NCI-H2029 (cell line): ENCODE measurements at regions not wholly inside any gene's neighbourhood (a gene's known extent, or its start where the extent isn't known, plus 50 kb on each side); places are given as distances from the start of the nearest gene placed in this dataset.

Experiments used
- DNase-seq: peaks from one replicate; lab custom pipeline; 2025; lab: John Stamatoyannopoulos, UW

DNA sequence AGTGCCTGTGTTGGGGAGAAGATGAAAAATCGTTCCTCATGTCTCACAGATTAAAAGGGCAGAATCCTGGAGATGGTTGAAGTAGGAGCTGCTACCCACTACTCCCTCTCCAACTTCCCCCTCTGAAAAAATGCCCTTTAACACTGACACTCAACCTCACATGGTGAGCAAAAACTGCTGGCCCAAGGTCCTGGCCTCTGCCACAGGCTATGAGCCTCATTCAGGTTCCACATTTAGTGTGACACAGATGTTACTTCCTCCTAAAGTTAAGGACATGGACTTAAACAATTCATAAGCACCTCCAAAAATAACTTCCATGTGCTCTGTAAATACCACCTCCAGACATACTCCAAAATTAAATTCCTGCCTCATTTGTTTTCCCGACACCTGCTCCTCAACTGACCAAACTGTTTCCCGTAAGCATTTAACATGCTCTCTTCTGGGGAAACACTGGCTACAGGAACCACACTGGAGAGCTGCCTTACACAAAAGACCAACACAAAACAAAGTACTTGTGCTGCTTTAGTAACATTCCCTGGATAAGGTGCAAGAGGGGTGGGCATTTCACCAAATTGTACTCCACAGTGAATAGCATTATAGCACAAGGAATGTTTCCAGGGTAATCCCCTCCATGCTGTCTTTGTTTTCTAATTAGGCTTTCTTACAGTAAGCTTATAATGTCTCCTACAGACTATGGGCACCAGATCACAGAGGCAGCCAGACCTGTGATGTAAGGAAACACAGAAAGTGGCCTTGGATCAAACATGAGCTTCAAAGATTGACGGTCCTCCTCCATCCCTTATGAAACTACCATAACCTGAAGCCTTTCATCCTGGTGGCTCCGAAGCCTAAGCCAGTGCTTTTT lies 57.0 kb downstream of the PHLDA1 start:
- peak; percentile 81 for DNase-seq

DNA sequence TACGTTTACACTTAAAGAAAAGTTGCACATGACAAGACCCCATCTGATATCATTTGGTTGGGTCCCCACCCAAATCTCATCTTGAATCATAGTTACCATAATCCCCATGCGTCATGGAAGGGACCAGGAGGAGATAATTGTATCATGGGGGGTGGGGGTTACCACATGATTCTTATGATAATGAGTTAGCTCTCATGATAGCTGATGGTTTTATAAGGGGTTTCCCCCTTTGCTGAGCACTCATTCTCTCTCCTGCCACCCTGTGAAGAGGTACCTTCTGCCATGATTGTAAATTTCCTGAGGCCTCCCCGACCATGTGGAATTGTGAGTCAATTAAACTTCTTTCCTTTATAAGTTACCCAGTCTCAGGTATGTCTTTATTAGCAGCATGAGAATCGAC lies 60.3 kb downstream of the PHLDA1 start:
- no peak for DNase-seq

DNA sequence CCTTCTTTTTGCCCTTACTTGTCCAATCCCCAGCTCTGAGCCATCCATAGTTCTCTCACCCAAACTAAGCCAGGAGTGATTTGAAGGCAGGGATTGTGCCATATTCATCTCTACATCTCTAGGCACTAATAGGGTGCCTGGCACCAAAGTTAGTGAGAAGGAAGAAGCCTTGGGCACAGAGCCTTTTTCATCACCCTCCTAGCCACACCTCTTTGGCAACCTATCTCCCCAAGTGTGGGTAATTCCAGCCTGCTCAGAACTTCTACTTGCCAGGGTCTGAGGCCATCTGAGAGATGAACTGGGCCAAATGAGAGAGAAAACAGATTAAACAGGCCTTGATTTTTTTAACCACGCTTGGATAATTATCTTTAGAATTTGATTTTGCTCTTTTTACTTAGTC lies 61.3 kb downstream of the PHLDA1 start:
- no peak for DNase-seq

DNA sequence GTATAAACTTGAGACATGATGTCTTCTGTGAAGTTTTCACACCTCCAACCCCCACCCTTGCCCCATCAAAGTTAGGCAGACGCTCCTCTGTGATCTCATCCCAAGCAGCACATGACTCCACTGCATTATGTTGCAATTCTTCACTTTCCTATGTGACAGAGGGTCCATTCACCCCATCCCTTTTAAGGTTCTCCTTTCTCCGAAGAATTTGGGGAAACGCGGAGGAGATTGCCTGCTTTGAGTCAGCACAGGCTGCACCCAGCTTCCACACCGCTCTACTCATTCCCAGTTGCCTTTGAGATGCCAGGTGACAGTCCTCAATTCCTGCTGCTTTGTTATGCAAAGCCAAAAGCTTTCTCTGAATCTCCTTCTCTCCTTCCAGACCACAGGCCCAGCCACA lies 61.8 kb downstream of the PHLDA1 start:
- no peak for DNase-seq

DNA sequence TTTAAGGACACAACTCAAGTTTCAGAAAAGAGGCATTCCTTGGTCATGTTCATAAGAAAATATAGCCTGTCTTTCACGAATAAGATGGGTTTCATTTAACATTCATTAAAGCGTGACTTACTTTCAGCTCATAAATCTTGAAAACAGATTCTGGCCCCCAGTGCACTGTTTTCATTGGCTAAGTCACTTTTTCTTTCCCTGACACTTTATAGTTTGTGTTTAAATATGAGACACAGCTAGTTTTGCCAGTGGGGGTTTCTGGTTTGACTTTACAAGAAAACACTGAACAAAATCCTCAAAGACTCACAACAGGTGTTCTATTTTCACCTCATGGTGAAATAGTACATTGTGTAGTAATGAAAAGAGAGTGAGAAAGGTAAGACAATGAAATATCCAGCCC lies 65.9 kb downstream of the PHLDA1 start:
- no peak for DNase-seq

DNA sequence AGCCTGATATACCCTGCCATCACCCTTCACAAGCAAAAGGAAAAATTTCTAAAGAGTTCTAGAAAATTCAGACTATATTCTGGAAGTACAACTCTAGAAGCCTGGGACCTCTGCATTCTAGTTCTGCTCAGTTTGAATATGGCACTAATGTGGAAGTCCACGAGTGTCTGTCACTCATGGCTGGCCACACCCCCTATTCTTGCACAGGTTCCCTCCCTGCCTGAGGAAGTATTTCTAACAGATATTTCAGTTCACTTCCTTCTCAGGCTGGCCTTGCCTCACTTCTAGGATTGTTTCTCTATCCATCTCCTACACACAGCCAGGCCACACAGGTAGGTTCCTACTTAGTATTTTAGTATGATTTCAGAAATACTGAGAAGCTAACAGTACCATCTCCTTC lies 67.4 kb downstream of the PHLDA1 start:
- DNase-seq, result no peak

DNA sequence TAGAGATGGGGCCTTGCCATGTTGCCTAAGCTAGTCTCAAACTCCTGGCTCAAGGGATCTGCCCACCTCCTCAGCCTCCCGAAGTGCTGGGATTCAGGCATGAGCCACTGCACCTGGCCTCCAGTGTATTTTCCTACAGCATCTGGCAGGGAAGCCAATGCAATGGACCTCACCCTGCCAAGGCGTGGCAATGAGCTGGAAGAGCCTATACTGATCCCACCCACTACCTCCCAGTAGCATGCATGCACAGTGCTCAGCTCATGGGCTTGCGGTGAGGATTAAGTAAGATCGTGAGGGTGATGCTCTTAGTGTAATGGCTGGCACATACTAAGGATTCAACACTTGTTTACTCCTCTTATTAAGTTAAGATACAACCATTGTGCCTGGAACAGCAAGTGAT lies 69.7 kb downstream of the PHLDA1 start:
- DNase-seq, result no peak

DNA sequence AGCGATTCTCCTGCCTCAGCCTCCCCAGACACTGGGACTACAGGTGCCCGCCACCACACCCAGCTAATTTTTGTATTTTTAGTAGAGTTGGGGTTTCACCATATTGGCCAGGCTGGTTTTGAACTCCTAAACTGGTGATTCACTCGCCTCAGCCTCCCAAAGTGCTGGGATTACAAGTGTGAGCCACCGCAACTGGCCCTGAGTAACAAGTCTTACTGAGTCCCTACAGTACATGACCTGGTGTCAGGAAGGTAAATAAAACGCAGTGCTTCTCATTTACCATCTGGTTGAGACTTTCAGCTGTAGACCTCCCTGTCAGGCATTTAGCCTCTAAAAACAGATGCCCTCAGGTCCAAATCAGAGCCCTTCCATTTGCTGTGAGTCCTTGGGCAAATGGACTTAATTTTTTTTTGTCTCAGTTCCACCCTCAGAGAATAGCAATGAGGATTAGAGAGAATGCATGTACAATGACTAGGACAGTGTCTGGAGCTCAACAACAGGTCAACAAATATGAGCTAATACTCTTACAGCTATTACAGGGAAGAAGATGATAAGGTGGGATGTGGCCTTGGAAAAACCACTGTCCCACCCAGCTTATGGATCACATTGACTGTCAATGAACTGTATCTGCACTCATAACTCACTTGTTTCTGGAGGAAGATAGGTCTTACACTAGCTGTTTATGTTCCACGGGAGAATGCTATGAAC lies 70.5 kb downstream of the PHLDA1 start:
- DNase-seq, result no peak

DNA sequence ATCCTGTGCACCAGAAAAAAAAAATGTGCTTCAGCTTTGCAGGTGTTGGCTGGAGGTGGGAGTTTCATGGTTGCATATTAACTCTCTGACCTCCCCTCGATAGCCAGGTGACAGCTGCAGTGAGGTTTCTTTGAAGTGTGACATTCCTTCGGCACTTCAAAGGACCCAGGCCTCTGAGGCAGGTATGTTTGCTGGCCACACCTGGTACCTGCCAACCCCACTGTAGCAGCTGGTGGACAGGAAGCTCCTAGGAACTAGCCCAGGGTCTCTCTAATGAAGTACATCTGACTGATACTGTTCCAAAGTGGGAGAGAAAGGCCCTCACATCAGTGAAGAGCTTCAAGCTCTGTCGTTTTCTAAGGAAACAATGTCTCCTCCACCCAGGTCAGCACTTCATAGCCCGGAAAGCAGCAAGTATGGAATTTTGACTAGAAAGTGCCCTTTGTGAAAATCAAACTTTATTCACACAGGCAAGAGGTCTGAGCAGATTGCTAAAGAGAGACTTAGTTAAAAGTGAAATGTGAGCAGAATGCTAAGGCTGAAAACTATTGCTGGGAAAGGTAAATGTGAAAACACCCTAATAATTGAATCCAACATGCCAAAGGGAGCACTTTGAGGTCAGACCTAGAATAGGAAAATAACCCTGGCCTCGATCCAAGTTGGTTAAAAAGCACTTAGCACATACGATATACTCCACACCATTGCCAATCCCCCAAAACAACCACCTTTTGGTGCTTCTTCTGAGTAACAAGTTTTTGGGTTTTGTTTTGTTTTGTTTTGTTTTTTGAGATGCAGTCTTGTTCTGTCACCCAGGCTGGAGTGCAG lies 71.3 kb downstream of the PHLDA1 start:
- DNase-seq, result peak; percentile 45

DNA sequence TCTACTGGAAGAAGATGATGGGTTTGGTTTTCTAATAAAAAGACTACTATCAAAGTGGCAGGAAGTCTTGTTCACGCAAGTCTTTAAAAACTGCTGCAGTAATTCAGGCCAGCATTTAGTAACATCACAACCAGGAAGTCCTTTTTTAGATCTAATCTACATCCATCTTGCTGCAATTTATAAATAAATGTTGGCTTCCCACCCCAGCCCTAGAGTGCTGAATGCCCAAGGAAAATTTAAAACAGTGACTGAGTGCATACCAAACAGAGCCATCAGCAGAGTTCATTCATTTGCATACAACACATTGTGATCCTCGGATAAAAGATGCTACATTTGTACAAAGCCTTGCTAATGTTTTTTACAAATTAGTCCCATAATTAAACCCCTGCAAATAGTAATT lies 72.1 kb downstream of the PHLDA1 start:
- DNase-seq, result no peak

DNA sequence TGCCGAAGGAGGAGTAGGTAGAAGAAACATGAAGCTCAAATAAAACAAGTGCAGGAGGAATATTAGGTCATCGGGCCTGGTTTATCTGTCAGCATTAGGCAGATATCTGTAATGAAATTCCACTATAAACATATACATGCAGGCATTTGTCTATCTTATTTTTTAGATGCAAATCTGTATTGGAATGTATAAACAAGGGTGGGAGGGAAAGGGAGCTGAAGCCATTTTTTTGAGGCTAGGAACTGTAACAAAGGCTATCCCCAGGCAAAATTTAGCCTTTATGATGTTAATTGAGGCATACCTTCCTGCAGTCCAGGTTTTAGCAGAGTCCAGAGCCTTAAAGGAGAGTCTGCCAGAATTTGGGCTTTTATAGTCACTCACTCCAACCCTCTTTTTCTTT lies 72.5 kb downstream of the PHLDA1 start:
- DNase-seq, result no peak

DNA sequence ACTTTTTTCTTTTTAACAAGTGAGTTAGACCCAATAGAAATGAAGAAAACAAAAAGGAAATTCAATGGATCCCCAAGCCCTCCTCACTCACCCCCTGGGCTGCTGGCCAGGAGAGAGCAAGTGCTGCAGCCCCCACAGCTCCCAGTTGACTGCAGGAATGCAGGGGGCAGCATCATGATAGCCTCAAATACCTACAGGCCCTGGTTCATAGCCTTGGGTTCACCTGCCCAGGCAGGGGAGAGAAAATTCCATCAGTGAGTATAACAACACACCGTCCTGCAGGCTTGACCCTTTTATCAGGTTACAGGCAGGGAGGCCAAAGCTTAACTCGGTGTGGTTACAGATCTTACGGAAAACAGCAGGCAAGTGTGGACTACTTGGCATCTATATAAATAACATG lies 76.3 kb downstream of the PHLDA1 start:
- no peak for DNase-seq

DNA sequence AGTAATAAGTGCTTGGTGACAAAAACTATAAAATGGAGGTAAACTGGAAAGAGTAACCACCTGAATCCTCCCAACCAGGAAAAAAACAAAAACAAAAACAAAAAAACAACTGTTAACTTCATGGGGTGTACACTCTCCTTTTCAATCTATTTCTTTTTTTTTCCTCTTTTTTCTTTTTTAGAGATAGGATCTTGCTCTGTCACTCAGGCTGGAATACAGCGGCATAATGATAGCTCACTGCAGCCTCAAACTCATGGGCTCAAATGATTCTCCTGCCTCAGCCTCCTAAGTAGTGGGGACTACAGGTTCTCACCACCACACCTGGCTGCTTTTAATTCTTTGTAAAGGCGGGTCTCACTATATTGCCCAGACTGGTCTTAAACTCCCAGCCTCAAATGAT lies 76.8 kb downstream of the PHLDA1 start:
- no peak for DNase-seq

DNA sequence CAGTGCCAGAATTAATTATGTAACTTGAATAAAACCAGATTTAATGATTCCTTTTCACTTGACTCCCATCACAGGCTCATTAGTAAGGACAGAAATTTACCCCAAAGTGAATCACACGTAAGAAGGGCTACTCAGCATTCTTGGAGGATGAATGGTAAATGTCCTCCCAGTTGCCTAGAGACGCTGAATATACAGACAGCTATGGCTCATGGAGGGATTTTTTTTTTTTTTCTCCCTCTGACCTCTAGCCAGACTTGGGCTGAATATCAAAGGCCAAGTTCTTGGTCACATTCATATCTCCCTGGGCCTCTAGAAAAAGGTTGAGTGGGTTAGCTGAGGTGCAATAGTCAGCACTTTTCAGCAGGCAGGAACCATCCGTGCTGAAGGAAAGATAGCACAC lies 77.5 kb downstream of the PHLDA1 start:
- DNase-seq, result no peak

DNA sequence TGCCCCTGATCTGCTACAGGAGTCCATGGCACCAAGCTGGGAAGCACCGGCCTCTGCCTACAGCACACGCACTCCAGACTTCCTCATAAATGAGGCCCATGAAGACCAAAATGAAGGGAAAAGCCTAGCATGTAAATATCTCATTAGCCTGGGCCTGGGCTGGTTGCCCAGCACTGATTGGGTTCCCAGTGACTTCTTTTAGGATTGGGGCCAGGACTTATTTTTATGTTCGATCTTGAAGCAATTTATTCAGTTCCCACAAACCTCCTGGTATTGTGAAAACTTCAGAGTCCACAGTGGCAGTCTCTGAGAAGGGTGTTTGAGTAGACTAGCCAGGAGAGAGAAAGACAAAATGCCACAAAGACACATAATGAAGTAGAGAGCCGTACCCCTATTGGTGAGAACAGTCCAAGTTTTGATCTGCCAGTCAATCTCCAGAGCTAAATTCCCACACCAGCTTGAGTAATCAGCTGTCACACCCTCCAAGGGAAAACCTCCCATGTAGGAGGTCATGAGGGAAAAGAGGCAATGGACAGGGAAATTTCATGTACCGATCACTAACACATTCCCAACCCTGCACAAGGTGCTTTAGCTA lies 78.2 kb downstream of the PHLDA1 start:
- no peak for DNase-seq

DNA sequence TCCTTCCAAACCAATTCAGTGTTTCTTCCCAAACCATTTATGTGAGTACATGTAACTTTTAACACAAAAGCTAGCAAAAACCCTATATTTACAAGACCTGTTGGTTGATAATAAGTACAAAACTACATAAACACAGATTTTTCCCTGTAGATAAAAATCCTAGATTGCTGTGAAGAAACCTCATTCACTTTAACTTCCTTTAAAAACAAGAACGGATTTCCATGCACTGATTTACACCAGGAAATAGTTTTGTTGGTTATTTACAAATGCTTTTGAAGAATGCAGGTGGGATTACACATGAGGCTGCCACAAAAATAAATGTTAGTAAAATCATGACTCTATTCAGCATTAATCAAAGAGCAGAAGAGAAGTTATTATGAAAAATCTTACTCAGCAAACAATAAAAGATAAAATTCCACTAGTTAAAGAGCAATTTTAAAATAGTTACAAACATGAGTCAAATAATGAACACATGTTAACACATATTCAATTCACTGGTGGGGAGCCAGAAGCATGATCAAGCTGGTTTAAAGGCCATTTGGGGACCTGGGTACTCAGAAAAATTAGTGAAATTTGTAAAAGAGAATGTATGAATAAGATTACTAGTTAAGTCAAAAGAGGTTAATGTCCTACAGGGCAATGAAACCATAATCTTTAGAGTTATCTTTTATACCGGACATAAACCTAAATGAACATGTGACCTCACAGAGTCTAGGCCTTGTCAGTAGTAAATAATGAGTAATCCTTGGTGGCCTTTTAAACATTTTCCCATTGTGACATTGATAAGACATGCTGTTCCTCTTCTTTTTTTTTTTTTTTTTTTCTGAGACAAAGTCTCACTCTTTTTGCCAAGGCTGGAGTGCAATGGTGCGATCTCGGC lies 79.9 kb downstream of the PHLDA1 start:
- no peak for DNase-seq

DNA sequence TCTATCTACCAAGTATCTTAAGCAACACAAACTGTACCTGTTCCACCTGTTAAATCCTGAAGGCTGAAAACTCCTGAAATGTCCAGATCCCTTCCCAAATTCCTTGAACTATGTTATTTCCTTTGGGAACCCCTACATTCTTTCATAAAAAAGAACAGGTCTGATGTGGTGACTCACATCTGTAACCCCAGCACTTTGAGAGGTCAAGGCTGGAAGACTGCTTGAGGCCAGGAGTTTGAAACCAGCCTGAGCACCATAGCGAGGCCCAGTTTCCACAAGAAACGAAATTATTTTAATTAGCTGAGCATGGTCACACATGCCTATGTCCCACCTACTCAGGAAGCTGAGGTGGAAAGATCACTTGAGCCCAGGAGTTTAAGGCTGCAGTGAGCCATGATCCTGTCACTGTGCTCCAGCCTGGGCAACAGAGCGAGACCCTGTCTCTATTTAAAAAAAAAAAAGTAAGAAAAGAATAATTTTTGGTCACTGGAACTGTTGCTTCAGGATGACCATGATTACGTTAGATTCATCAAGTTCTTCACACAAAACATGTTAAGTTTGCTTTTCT lies 84.3 kb downstream of the PHLDA1 start:
- DNase-seq, result no peak

DNA sequence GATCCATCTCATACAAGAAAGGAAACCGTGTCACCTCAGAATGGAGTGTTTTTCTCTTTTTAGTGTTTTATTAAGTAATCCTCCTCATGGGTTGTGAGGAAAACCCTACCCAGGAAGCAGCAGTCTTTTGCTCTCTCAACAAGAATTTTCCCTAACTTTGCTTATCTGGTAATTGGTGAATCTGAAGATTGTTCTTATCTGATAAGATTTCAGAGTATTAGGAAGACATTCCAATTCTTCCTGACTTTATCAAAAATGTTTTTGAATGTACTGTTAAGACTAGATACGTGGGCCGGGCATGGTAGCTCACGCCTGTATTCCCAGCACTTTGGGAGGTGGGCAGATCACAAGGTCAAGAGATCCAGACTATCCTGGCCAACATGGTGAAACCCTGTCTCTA lies 86.0 kb downstream of the PHLDA1 start:
- DNase-seq, result no peak

DNA sequence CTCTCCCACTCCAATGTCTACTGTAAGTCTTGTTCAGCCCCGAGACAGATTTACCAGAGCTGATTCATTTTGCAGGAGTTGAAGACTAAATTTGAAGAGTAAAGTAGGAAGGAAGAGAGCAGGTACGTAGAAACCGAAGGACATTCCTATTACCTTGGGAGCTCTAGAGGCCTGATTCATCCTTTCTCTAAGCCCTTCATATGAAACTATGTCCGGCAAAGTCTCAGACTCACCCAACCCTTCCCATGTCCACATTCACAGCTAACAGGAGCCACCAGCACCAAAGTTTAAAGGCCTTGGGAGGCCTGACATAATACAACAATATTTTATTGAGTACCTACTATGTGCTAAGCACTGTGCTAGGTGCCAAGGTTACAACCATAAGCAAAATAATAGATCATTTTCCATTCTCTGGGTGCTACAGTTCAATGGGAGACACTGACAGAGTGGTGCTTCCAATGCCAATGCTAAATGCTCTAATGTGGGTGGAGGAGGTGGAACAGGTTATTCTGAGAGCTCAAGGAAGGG lies 86.6 kb downstream of the PHLDA1 start:
- no peak for DNase-seq

DNA sequence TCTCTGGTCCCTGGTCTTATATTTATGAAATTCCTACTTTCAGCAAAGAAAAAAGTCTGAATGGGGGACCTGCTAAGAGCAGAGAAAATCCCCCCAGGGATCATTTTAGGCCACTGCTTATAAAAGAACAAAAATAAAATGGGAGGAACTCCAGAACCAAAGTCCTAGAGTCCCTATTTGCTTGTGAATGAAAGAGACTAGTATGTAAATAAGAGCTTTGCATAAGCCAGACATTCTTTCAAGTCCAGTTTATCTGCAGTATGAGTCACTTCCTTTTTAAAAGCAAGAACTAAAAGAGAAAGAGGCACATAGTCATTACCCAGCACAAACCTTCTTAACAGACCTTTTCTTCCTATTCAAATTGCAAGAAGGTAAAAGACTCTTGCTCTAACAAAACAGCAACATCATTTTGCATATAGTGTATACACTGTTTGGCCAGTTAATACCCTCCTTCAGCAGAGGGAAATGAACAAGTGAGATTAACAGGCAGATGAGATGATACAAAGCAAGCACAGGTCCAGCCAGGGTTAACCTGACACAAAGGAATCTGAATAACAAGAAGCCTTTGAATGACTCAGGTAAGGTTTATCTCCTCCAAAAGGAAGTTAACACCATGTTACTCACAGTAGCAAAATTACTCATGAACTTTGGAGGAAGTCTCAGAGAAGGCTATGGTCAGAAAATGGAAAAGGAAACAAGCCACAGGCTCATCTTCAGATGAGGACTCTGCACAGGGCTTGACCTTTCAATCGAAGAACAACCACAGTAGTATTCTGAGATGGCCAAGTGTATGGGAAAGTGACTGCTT lies 87.3 kb downstream of the PHLDA1 start:
- peak; percentile 20 for DNase-seq
